GM19023 (cell line): ENCODE measurements at regions not wholly inside any gene's neighbourhood (a gene's known extent, or its start where the extent isn't known, plus 50 kb on each side); places are given as distances from the start of the nearest gene placed in this dataset.

Source experiments
- ATAC-seq: cut with Tn5 transposase; IDR thresholded peaks from one replicate; pipeline ENCODE4 v1.9.1; 2021; ENCODE audit warnings: mild to moderate bottlenecking, moderate library complexity; ENCODE audit not compliant: unreplicated experiment

DNA sequence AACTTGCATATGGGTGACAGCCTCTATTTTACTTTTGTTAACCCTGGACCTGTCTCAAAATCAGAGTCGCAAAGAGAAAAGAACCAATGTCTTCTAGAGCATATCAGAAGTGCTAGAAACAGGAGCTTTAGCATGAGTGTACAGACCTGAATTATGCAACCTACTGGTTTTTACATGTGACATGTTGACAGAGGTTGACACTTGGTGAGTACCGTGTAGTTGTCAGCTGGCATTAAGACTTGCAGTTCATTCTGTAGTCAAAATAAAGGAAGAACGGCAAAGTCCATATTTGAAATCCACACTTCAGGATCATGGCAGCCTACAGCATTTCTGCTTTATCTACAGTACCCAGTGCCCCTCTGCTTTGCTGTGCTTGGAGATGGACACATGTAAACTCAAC, 291.9 kb upstream of the TENM3 start:
- no peak for ATAC-seq

DNA sequence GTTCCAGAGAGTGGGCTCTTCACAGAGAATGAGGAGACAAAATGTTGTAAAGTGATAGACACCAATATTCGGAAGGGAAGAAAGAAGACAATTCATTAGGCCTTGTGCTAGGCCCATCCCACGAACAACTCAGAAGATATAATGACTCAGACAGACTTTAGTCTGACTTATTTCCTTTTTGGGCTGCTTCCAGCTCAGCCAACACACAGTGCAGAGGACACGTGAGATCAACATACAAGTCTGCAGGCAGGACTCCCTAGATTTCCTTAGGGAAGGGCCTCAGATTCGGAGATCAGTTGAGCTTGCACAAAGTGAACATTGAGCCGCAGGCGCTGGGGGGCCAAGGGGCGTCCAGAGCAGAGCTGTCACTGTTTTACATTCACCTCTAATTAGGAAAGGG, 290.7 kb upstream of the TENM3 start:
- ATAC-seq: no peak

DNA sequence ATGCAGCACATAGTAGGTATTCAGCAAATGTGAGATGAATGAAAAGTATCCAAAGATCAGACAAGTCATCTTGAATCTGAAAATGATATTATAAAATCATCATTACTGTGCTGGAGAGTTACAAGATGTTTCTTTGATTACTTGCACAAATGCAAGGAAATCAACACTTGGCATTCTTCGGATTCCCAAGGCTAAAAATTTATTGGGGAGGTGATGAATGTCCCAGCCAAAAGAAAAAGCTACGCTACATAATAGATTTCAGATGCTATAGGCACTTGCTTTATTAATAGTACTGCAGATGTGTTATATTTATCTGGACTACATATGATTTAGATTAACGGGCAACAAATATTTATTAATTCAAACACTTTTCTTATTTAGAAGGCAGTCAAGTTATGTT, 286.7 kb upstream of the TENM3 start:
- ATAC-seq: no peak

GRCh38 chr4:181957088-181957487, 286.1 kb upstream of the TENM3 start:
- ATAC-seq: no peak

DNA sequence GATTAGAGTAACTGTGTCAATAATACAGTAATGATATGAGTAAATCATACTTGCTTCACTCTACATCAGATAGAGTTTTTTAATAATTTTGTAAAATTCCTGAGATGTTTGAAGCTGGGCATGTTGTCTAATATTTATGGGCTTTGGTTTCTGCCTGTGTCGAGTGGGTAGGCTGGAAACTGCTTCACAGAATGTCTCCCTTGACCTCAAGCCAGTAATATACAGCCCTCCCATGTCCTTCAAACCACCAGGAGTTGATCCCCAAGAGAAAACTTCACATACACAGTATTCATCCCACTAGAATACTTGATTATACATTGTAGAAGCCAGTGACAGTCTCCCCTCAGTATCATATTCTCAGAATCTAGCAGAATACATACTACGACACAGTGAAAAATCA, 284.8 kb upstream of the TENM3 start:
- ATAC-seq: no peak

DNA sequence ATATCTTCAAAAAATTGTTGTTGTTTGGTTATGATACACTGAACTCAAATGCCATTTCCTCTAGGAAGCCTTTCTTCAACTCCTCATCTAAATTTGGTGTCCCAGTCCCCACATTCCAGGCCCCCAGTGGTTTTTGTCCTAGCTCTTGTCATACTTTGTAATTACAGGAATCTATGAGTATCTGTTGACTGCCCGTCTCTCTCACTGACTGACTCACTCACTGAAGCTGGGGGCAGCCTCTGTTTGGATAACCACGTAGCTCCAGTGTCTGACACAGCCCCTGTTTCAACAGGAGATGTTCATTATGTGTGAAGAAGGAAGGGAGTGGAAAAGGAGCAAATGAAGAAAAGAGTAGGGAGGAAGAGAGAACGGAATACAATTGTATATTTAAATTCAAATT, 284.1 kb upstream of the TENM3 start:
- no peak for ATAC-seq

DNA sequence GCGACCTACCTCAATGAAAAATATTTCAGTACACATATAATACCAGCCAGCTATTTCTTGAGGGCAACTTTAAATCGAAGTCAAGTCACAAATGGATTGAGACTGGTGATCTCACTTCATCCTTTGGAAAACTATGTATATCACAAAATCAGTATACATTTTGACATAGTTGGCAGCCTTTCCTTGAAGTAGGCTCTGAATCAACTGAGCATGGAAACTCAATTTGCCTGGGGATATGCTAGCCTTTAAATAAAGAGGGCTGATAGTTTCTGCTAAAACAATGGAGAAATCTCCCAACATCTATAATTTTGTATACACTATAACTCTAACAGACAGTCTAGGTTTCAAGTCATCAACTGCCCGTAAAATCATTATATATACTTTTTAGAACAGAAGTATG, 282.8 kb upstream of the TENM3 start:
- ATAC-seq: no peak

GRCh38 chr4:181962321-181962720, 280.9 kb upstream of the TENM3 start:
- ATAC-seq: no peak

DNA sequence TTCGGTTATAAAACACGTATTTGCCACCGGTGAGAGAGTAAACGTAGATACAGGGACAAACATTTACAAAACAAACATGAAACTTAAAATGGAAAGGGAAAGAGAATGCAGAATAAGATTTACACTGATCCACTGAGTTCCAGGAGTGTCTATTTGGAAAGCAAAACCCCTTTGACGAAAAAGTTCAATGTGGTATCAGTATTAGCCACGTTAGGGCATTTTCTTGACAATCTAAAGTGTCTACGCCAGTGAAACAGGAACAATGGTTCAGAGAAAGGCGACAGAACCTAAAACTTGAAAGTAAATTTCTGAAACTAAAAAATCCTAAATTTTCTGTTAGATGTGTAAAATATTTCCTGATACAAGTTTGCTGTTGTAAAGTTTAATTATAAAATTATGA, 278.5 kb upstream of the TENM3 start:
- ATAC-seq: no peak

GRCh38 chr4:181966104-181966551, 277.1 kb upstream of the TENM3 start:
- ATAC-seq: no peak

- no peak for ATAC-seq
Observed at GRCh38 chr4:181967401-181967800, 275.8 kb upstream of the TENM3 start.

GRCh38 chr4:181968371-181968770, 274.8 kb upstream of the TENM3 start:
- ATAC-seq: no peak

DNA sequence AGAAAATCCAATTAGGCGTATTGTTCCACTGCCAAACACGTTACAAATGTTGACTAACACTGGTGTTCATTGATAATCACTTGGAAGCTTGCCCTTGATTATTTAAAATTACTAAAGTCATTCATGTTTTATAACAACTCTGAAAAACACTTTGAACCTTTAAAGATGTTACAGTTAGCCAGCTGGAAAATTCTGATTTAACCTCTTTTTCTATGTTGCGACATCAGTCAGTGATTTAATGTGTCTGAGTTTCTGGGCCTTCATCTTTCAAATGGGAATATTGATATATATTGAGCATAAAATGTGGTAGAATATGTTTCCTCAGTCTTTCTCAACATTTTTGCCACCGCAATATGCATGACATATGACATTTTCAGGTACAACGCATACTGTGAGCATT, 274.1 kb upstream of the TENM3 start:
- ATAC-seq: no peak

DNA sequence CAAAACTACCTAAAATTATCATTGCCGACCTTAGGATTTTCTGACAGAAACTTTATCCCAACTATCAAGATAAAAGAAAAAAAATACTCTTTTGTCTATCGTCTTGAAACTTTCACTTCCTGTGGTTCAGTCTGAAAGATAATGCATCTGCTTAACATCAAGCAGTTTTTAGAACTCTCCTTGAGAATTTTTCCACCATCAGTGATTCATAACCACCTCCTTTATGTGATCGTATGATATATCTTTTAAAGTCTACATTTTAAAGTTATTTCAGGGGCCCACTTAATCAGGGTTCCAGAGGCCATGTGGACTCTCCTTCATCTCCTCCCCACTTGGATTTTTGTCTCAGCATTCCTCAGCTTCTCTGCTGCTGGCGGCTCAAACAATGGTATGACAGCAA, 272.8 kb upstream of the TENM3 start:
- no peak for ATAC-seq

DNA sequence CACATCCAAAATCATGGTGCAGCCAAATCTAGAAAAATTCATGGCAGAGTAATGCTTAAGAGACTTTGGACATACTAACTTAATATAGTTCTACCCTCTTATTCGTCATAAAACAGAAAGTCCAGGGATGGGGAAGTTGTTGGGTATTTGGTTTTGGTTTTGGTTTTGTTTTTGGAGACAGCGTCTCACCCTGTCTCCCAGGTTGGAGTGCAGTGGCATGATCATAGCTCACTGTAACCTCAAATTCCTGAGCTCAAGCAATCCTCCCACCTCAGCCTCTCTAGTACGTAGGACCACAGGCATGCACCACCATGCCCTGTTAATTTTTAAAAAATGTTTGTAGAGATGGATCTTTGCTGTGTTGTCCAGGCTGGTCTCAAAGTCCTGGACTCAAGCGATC, 271.8 kb upstream of the TENM3 start:
- ATAC-seq: peak; percentile 76

DNA sequence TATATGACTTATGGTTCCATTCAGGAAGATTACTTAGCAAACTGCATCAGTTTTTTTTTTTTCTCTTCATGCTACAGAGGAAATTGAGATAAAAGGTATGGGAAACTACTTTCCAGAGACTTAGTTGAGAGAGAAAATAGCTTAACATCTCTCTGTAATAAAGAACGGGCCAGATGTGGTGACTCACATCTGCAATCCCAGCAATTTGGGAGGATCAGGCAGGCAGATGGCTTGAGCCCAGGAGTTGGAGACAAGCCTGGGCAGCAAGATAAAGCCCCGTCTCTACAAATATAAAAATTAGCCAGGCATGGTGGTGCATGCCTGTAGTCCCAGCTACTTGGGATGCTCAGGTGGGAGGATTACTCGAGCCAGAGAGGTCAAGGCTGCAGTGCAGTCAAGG, 271.2 kb upstream of the TENM3 start:
- ATAC-seq: no peak

- ATAC-seq: no peak
Observed at GRCh38 chr4:181976764-181977163, 266.4 kb upstream of the TENM3 start.

- ATAC-seq: no peak
Observed at GRCh38 chr4:181982437-181982836, 260.8 kb upstream of the TENM3 start.

DNA sequence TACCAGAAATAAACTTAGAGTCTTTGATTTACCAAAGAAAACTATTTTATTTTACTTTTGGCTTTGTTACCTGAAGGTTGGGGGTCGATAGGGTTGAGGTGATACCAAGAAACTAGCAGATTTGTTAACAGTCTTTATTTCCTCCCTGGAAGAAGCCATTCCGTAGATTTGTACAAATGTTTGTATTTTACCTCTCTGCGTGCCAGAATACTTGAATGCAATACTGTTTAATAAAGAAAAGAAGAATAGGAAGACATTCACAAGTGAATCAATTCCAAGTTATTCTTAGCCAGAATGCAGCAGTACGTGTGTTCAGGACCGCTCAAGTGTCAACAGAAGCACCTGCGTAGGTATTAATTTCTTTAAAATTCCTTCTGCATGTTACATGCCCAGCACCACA, 260.3 kb upstream of the TENM3 start:
- ATAC-seq: no peak

- ATAC-seq: no peak
Observed at GRCh38 chr4:181987392-181987791, 255.8 kb upstream of the TENM3 start.

DNA sequence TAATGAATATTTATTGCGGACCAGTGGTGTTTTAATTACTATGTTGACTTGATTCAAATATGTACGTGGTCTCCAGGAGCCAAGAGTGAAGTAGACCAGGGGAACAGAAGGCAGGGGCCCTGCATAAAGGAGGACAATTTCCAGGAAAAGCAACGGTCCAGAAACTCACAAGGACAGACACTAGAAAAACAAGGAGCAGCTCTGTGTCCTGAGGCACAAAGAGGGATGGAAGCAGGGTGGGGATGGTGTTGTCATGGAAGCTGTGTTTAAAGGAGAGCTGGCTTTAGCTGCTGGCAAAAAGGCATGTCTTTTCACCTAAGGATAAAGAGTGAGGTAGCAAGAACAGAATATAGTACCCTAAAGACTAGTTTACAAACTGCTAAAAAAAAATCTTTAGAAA, 254.1 kb upstream of the TENM3 start:
- no peak for ATAC-seq

GRCh38 chr4:181991369-181992108, 251.7 kb upstream of the TENM3 start:
- ATAC-seq: no peak
